Stomach smooth muscle (tissue), 2 donors: ENCODE measurements at regions not wholly inside any gene's neighbourhood (a gene's known extent, or its start where the extent isn't known, plus 50 kb on each side); places are given as distances from the start of the nearest gene placed in this dataset.

Experiments
- H3K27ac ChIP-seq: one replicate; pipeline ENCODE4 v1.7.0; 2013; ENCODE audit warnings: mild to moderate bottlenecking, low read length, inconsistent platforms
- H3K27me3 ChIP-seq, 2 donors: one replicate each; pipeline ENCODE4 v1.7.0; 2013; ENCODE audit warnings: low read length in 2 of 2; ENCODE audit not compliant: insufficient read depth in 2 of 2, control insufficient read depth in 1 of 2
- H3K36me3 ChIP-seq, 2 donors: one replicate each; pipeline ENCODE4 v1.7.0; 2013; ENCODE audit warnings: low read length in 2 of 2; ENCODE audit not compliant: control insufficient read depth in 2 of 2, insufficient read depth in 2 of 2
- H3K4me1 ChIP-seq: one replicate; pipeline ENCODE4 v1.7.0; 2013; ENCODE audit warnings: low read length; ENCODE audit not compliant: control insufficient read depth, insufficient read depth
- H3K4me3 ChIP-seq, 2 donors: one replicate each; pipeline ENCODE4 v1.7.0; 2013; ENCODE audit warnings: low read length in 2 of 2
- H3K9ac ChIP-seq, 2 donors: one replicate each; pipeline ENCODE4 v1.7.0; 2013; ENCODE audit warnings: low read length in 2 of 2, mild to moderate bottlenecking in 1 of 2
- H3K9me3 ChIP-seq, 2 donors: one replicate each; pipeline ENCODE4 v1.7.0; 2013; ENCODE audit warnings: low read length in 2 of 2; ENCODE audit not compliant: control insufficient read depth in 2 of 2
- donor health status: healthy.
- donor health status: Pancreatic carcinoma.

DNA sequence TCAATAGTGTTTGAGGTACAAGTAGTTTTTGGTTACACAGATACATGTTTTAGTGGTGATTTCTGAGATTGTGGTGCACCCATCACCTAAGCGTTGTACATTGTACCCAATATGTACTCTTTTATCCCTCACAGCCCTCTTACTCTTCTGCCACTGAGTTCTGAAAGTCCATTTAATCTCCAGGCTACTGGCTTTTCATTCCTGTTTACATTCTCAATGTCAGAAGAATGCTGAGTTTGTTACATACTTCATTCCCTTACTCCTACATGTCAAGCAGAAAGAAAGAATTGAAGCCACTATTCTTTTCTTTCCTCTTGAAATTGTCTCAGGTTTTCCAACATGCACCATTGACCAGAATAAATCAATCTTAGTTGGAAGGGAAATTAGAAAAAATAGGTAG lies 1565.9 kb downstream of the PLA2G4A start:
- Histone ChIP-seq H3K4me1 (no peaks in the 10 kb centered on the region), H3K9ac (no peak overlapping the region), H3K27me3 (no peaks in the 10 kb centered on the region), H3K9me3 (no peaks in the 10 kb centered on the region), H3K27ac (no peak overlapping the region), H3K4me3 (no peak overlapping the region), H3K36me3 (no peaks in the 10 kb centered on the region)

DNA sequence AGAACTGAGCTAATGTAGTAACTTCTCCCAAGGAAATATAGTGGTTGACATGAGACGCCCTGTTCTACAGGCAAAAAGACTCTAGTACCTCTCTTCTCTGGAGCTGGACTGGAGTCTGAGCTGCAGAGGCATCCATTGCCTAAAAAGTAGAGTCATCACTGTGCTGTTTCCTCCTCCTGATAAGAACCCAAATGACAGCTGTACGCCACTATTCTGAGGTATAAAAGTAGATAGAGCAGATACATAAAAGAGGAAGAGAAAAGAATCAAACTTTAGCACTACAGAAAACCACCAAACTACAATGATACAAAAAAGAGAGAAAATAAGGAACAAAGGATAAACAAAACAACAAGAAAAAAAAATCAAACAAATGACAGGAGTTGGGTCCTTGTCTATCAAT lies 1568.8 kb downstream of the PLA2G4A start:
- H3K36me3 ChIP-seq: no peaks in the 10 kb centered on the region
- no peak overlapping the region for H3K27ac ChIP-seq
- H3K4me3 ChIP-seq: no peak overlapping the region
- H3K27me3 ChIP-seq: no peaks in the 10 kb centered on the region
- no peaks in the 10 kb centered on the region for H3K4me1 ChIP-seq
- no peaks in the 10 kb centered on the region for H3K9me3 ChIP-seq
- H3K9ac ChIP-seq: no peak overlapping the region

DNA sequence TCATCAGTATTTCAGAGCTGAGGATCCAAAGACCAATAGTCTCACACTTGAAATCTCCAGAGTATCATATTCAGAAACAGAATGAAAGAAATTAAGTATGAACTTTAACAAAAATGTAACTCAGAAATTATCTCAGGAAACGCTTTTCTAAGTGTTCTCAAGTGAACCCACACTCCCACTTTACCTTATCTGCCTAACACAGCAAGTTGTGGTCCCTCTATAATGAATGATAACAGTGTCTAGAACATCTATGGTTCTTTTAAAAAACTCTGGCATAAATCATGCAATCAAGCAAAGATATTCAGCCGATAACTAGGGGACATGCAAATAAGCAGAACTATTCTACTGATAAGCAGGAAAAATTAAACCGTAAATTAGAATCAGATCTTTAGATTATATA lies 1574.2 kb downstream of the PLA2G4A start:
- Histone ChIP-seq H3K36me3 (no peaks in the 10 kb centered on the region), H3K4me3 (no peak overlapping the region), H3K27me3 (no peaks in the 10 kb centered on the region), H3K27ac (no peak overlapping the region), H3K9ac (no peak overlapping the region), H3K4me1 (no peaks in the 10 kb centered on the region), H3K9me3 (no peaks in the 10 kb centered on the region)

DNA sequence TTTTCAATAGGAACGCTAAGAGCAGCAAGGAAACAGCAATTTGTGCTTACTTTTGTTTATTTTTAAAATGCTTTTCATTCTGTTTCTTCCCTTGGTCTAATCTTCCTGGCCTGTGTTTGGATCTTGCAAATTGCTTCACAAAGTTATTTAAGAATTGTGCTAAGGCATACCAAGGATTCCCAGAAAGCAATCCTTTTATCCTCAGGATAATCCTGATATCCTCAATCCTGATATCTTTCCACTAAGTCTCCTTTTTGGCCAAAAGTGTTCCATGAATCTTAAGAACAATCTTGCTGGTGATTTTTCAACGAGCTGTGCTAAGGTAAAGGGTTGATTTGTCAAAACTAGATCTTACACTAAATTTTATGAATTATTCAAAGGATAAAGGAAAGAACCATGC lies 1577.9 kb downstream of the PLA2G4A start:
- H3K9me3 ChIP-seq: no peaks in the 10 kb centered on the region
- no peak overlapping the region for H3K9ac ChIP-seq
- H3K27ac ChIP-seq: no peak overlapping the region
- no peaks in the 10 kb centered on the region for H3K27me3 ChIP-seq
- H3K4me3 ChIP-seq: no peak overlapping the region
- no peaks in the 10 kb centered on the region for H3K36me3 ChIP-seq
- no peaks in the 10 kb centered on the region for H3K4me1 ChIP-seq

DNA sequence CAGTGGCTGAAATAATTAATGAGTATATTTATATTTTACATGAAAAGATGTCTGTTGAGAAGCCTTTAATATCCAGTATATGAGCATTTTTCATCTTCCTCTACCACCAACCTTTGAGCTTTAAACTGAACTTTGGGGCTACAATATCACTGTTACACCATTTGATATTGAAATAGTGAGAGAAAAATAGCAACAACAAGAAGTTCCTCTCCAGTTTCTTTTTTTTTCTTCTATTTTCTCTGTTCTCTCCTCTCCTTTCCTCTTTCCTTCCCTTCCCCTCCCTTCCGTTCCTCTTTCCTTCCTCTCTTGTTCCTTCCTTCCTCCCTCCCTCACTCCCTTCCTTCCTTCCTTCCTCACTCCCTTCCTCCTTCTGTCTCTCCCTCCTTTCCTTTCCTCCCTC lies 1591.4 kb downstream of the PLA2G4A start:
- Histone ChIP-seq H3K27ac (no peak overlapping the region), H3K36me3 (no peaks in the 10 kb centered on the region), H3K9ac (no peak overlapping the region), H3K4me1 (no peaks in the 10 kb centered on the region), H3K9me3 (no peaks in the 10 kb centered on the region), H3K27me3 (no peaks in the 10 kb centered on the region), H3K4me3 (no peak overlapping the region)

DNA sequence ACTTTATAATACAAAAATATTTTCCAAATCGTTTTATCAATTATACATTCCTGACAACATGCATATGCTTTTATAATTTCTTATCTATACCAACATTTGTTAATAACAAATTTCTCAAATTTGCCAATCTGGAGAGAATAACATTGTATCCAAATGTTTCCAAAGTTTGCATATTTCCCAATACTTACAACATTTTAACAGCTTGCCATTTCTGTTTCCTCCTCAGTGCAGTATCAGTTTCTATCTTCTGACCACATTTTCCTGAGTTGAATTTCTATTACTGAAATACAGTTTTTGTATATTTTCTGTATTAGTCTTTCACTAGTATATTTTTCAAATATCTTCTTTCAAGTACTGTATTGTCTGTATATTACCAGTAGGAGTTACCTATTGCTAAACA lies 1594.3 kb downstream of the PLA2G4A start:
- Histone ChIP-seq H3K36me3 (no peaks in the 10 kb centered on the region), H3K27ac (no peak overlapping the region), H3K4me1 (no peaks in the 10 kb centered on the region), H3K4me3 (no peak overlapping the region), H3K9me3 (no peaks in the 10 kb centered on the region), H3K9ac (no peak overlapping the region), H3K27me3 (no peaks in the 10 kb centered on the region)

DNA sequence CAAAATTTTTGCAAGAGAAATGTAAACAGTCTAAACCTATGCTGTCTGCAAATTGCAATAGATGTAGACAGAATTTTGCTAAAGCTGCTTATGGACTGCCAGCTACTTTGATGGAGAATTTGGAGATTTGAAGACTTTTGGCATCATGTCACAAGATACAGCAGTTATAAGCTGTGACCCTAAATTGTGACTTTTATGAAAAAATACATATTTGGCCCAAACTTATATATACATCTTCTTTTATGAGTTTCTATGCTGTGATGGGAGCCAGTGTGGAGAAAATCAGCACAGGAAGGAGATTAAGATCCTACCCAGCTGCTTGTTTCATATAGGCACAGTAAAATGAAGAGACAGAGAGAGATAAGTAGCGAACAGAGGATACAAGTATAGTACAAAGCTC lies 1595.4 kb downstream of the PLA2G4A start:
- Histone ChIP-seq H3K9me3 (no peaks in the 10 kb centered on the region), H3K36me3 (no peaks in the 10 kb centered on the region), H3K27ac (no peak overlapping the region), H3K9ac (no peak overlapping the region), H3K27me3 (no peaks in the 10 kb centered on the region), H3K4me1 (no peaks in the 10 kb centered on the region), H3K4me3 (no peak overlapping the region)

DNA sequence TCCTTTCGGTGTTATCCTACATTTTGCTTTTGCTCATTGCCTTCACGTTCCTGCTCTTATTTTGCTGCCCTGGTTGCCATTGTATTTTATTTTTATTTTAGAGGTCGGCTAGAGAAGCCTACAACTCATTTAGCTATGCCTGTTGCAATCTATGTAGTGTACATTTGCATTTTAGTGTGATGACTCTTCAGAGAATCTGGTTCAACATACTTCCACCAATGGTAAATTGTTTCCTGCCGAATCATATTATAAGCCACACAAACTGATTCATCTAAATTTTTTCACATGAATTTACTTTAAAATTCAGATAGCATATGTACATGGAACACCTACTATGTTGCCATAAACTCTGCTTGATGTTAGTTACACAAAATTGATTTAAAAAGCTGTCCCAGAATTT lies 1596.9 kb downstream of the PLA2G4A start:
- Histone ChIP-seq H3K27me3 (no peaks in the 10 kb centered on the region), H3K36me3 (no peaks in the 10 kb centered on the region), H3K9ac (no peak overlapping the region), H3K9me3 (no peaks in the 10 kb centered on the region), H3K4me3 (no peak overlapping the region), H3K27ac (no peak overlapping the region), H3K4me1 (no peaks in the 10 kb centered on the region)

DNA sequence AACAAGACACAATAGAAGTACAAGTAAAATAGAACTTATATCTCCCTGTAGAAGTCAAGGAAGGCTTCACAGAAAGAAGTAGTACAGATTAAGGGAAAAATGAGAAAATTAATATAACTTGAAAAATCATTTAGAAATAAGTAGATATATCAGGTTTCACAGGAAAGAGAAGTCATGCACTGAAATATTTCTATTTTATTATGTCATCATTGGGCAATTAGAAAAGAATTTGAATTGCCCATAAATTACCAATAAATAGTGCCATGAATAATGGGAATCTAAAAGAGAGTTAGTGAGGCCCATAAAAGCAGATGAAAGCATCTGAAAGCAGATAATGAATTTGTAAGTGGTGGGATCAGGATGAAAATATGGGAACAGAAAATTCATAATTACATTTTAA lies 1597.8 kb downstream of the PLA2G4A start:
- Histone ChIP-seq H3K36me3 (no peaks in the 10 kb centered on the region), H3K9me3 (no peaks in the 10 kb centered on the region), H3K4me1 (no peaks in the 10 kb centered on the region), H3K27ac (no peak overlapping the region), H3K9ac (no peak overlapping the region), H3K27me3 (no peaks in the 10 kb centered on the region), H3K4me3 (no peak overlapping the region)

DNA sequence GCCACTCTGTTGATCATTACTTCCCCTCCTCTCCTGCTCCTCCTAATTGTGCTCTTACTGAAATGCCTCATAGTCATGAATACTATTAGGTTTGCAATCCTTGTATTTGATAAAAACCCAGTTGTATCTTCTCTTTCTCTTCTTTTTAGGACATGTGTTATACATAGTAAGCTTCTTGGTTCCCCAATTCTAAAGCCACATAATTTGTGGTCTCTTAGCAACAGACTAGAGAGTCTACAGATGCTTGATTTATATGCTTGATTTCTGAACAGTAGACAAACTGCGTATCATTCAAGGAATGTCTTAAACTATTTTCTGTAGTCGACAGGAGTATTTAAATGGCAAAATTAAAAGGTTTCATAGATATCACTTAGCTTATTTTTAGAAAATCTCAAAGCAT lies 1598.9 kb downstream of the PLA2G4A start:
- no peak overlapping the region for H3K27ac ChIP-seq
- no peaks in the 10 kb centered on the region for H3K4me1 ChIP-seq
- H3K4me3 ChIP-seq: no peak overlapping the region
- no peaks in the 10 kb centered on the region for H3K9me3 ChIP-seq
- H3K36me3 ChIP-seq: no peaks in the 10 kb centered on the region
- no peaks in the 10 kb centered on the region for H3K27me3 ChIP-seq
- no peak overlapping the region for H3K9ac ChIP-seq

DNA sequence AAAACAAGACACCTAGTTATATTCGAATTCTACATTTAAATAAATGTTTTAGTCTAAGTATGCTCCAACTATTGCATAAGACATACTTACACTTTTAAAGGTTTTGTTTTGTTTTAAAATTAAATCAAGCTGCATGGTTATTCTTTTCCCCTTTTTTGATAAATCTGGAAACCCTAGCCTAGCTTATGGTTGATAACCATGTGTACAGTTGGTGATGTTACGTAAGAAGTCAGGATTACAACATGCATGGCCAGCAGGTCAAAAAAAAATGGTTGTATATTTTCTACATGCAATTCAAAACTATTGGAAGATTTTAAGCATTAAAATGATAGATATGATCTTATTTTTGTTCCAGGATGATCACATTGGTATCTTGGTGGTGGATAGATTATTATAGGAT lies 1600.6 kb downstream of the PLA2G4A start:
- H3K27me3 ChIP-seq: no peaks in the 10 kb centered on the region
- H3K36me3 ChIP-seq: no peaks in the 10 kb centered on the region
- H3K4me1 ChIP-seq: no peaks in the 10 kb centered on the region
- no peak overlapping the region for H3K27ac ChIP-seq
- H3K4me3 ChIP-seq: no peak overlapping the region
- H3K9ac ChIP-seq: no peak overlapping the region
- H3K9me3 ChIP-seq: no peaks in the 10 kb centered on the region

DNA sequence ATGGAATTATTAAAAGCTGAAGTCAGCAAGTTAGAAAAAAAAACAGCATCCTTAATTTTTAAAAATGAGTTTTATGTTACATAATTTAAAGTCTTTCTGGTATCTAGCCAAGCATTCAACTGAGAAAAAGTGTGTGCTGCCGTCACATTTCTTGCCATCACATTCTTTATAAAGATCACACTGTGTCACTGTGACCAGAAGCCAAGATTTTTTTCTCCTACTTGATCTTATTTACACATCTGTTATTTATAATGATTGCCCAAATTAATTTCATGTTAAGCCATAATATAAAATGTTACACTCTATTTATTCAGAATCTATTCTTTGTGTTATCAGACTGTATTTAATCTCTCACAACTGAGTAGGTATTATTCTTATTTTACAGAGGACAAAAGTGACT lies 1603.7 kb downstream of the PLA2G4A start:
- H3K27ac ChIP-seq: no peak overlapping the region
- no peaks in the 10 kb centered on the region for H3K4me1 ChIP-seq
- H3K36me3 ChIP-seq: no peaks in the 10 kb centered on the region

More for the DNA sequence above, 1603.7 kb downstream of the PLA2G4A start:
- no peak overlapping the region for H3K4me3 ChIP-seq
- no peaks in the 10 kb centered on the region for H3K9me3 ChIP-seq
- no peak overlapping the region for H3K9ac ChIP-seq
- no peaks in the 10 kb centered on the region for H3K27me3 ChIP-seq
